ENCODE measurements at regions not wholly inside any gene's neighbourhood (a gene's known extent, or its start where the extent isn't known, plus 50 kb on each side); places are given as distances from the start of the nearest gene placed in this dataset.
"Not testable (repeated sequence)": the region's sequence is repeated elsewhere in the genome, so short reads cannot be mapped to it uniquely, and the experiment has no call there.

GRCh38 chr3:10703875-10704274, 112.2 kb upstream of the SLC6A11 start:
- no peak for DNase-seq (ENCODE audit: low spot score)

GRCh38 chr3:10706156-10706739, 109.8 kb upstream of the SLC6A11 start:
- no peak for DNase-seq (ENCODE audit: low spot score)

GRCh38 chr3:10706740-10707399, 109.2 kb upstream of the SLC6A11 start:
- no peak for DNase-seq (ENCODE audit: low spot score)

- DNase-seq (ENCODE audit: low spot score), result no peak
Observed at GRCh38 chr3:10707400-10708215, 108.4 kb upstream of the SLC6A11 start.

GRCh38 chr3:10708216-10708893, 107.7 kb upstream of the SLC6A11 start:
- DNase-seq (ENCODE audit: low spot score), result no peak

GRCh38 chr3:10709110-10709781, 106.8 kb upstream of the SLC6A11 start:
- no peak for DNase-seq (ENCODE audit: low spot score)

GRCh38 chr3:10712121-10712520, 103.9 kb upstream of the SLC6A11 start:
- no peak for DNase-seq (ENCODE audit: low spot score)

- no peak for DNase-seq (ENCODE audit: low spot score)
Observed at GRCh38 chr3:10713656-10714055, 102.4 kb upstream of the SLC6A11 start.

- no peak for DNase-seq (ENCODE audit: low spot score)
Observed at GRCh38 chr3:10715886-10716285, 100.1 kb upstream of the SLC6A11 start.

- DNase-seq (ENCODE audit: low spot score), result no peak
Observed at GRCh38 chr3:10716964-10717363, 99.1 kb upstream of the SLC6A11 start.

- DNase-seq (ENCODE audit: low spot score), result no peak
Observed at GRCh38 chr3:10717756-10718155, 98.3 kb upstream of the SLC6A11 start.

GRCh38 chr3:10721101-10721500, 94.9 kb upstream of the SLC6A11 start:
- DNase-seq (ENCODE audit: low spot score), result no peak

- DNase-seq (ENCODE audit: low spot score), result no peak
Observed at GRCh38 chr3:10722911-10723310, 93.1 kb upstream of the SLC6A11 start.

GRCh38 chr3:10723991-10724390, 92.0 kb upstream of the SLC6A11 start:
- no peak for DNase-seq (ENCODE audit: low spot score)

GRCh38 chr3:10725067-10725466, 91.0 kb upstream of the SLC6A11 start:
- DNase-seq (ENCODE audit: low spot score), result no peak

GRCh38 chr3:10725846-10726245, 90.2 kb upstream of the SLC6A11 start:
- DNase-seq (ENCODE audit: low spot score), result no peak

- DNase-seq (ENCODE audit: low spot score), result no peak
Observed at GRCh38 chr3:10726787-10727186, 89.2 kb upstream of the SLC6A11 start.

- no peak for DNase-seq (ENCODE audit: low spot score)
Observed at GRCh38 chr3:10729439-10729838, 86.6 kb upstream of the SLC6A11 start.

GRCh38 chr3:10732292-10732691, 83.7 kb upstream of the SLC6A11 start:
- peak; percentile 44 for DNase-seq (ENCODE audit: low spot score)

- DNase-seq (ENCODE audit: low spot score), result no peak
Observed at GRCh38 chr3:10733297-10733696, 82.7 kb upstream of the SLC6A11 start.

GRCh38 chr3:10736444-10736843, 79.6 kb upstream of the SLC6A11 start:
- DNase-seq (ENCODE audit: low spot score), result not testable (repeated sequence)

GRCh38 chr3:10737785-10738184, 78.2 kb upstream of the SLC6A11 start:
- DNase-seq (ENCODE audit: low spot score), result no peak
